ENCODE measurements at regions not wholly inside any gene's neighbourhood (a gene's known extent, or its start where the extent isn't known, plus 50 kb on each side); places are given as distances from the start of the nearest gene placed in this dataset.

DNA sequence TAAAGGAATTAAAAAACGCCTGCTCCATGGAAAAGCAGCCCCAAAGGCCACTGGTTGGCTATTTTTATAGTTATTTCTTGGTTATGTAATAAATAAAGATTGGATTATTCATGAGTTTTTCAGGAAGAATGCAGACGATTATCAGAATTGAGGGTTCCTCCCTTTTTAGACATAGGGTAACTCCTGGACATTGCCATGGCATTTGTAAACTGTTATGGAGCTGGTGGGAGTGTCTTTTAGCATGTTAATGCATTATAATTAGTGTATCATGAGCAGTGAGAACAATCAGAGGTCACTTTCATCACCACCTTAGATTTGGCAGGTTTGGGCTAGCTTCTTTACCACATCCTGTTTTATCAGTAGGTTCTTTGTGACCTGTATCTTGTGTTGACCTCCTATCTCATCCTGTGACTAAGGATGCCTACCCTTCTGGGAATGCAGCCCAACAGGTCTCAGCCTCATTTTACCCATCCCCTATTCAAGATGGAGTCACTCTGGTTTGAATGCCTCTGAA lies 728.7 kb downstream of the GALC start:
- Histone ChIP-seq H2AFZ (ENCODE audit: low read depth, low read length) (no peak overlapping the region), H3K79me2 (ENCODE audit: control insufficient read depth, insufficient read depth, low read length) (no peaks in the 10 kb centered on the region), H4K20me1 (replicated peaks; ENCODE audit: control insufficient read depth, extremely low read depth, insufficient read depth, low read length) (no peaks in the 10 kb centered on the region), H3K27me3 (ENCODE audit: control insufficient read depth in 2 of 2, insufficient read depth in 2 of 2, low read length in 2 of 2) (no peaks in the 10 kb centered on the region), H3K27ac (ENCODE audit: insufficient read depth, low read depth, low read length) (no peak overlapping the region), H3K4me3 (replicated peaks in 1 of 3; ENCODE audit: insufficient read depth in 1 of 3, low read depth in 1 of 3, low read length in 3 of 3) (no peak overlapping the region), H3K9me3 (replicated peaks; ENCODE audit: control insufficient read depth, insufficient read depth, low read length) (peaks cover 5% of the 10 kb centered on the region), H3K9ac (replicated peaks; ENCODE audit: extremely low read depth, insufficient read depth, low read length) (no peak overlapping the region), H3K4me2 (ENCODE audit: insufficient read depth, low read length) (no peak overlapping the region), H3K36me3 (ENCODE audit: control insufficient read depth in 2 of 2, extremely low read depth in 1 of 2, insufficient read depth in 2 of 2, low read length in 2 of 2) (no peaks in the 10 kb centered on the region), H3K4me1 (ENCODE audit: control insufficient read depth, extremely low read depth, insufficient read depth, low read length) (no peaks in the 10 kb centered on the region), H3K9me1 (replicated peaks; ENCODE audit: control insufficient read depth, extremely low read depth, insufficient read depth, low read length) (no peaks in the 10 kb centered on the region)
- BruUV-seq (replicated peaks) = no TSS peak
- dilution Hi-C loops (cut with MboI; ENCODE audit: extremely low pct_ligation_motif_present, low sequenced_read_pairs) = no loop called here
- DNase-seq (ENCODE audit: low read depth, low spot score) (no peak), FAIRE-seq (no peak)
- TF ChIP-seq GATA2 (IDR thresholded peaks at IDR 0.05; ENCODE audit: insufficient read depth, insufficient read length, low read depth, low read length) (no peak), MYC (IDR thresholded peaks at IDR 0.05; ENCODE audit: low read depth, low read length) (no peak), JUN (IDR thresholded peaks at IDR 0.05; ENCODE audit: borderline replicate concordance, insufficient read depth, insufficient read length, low read depth) (no peak), EZH2 (IDR thresholded peaks at IDR 0.05; ENCODE audit: borderline replicate concordance, low read depth, low read length, severe bottlenecking) (no peak), POLR2AphosphoS5 (IDR thresholded peaks at IDR 0.05; ENCODE audit: insufficient read depth, low read depth, low read length) (no peak), CTCF (IDR thresholded peaks at IDR 0.05; ENCODE audit: extremely low read depth in 1 of 2, insufficient read depth in 1 of 2, low read depth in 1 of 2, low read length in 2 of 2) (no peak), POLR2A (IDR thresholded peaks at IDR 0.05; ENCODE audit: low read depth, low read length) (no peak), FOS (IDR thresholded peaks at IDR 0.05; ENCODE audit: borderline replicate concordance, insufficient read depth, low read length) (no peak)
- TF ChIP-seq, protein P1, sequence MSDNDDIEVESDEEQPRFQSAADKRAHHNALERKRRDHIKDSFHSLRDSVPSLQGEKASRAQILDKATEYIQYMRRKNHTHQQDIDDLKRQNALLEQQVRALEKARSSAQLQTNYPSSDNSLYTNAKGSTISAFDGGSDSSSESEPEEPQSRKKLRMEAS (IDR thresholded peaks at IDR 0.05; ENCODE audit: insufficient read depth, insufficient read length) = no peak
- intact Hi-C loops (cut with micrococcal nuclease) = no loop called here
- POLR2A ChIA-PET = no interaction called here
- CTCF ChIA-PET = no interaction called here
